ENCODE measurements at regions not wholly inside any gene's neighbourhood (a gene's known extent, or its start where the extent isn't known, plus 50 kb on each side); places are given as distances from the start of the nearest gene placed in this dataset.

GRCh38 chr5:3481175-3481574, 114.5 kb upstream of the IRX1 start:
- TF ChIP-seq EZH2 (IDR thresholded peaks at IDR 0.05; ENCODE audit: low read length, missing control alignments): no peak
- no peak for TF ChIP-seq CTCF (conservative IDR thresholded peaks at IDR 0.05 in 1 of 2, IDR thresholded peaks at IDR 0.05 in 1 of 2; ENCODE audit: low read depth in 1 of 2, low read length in 2 of 2)
